A673 (cell line): ENCODE measurements at regions not wholly inside any gene's neighbourhood (a gene's known extent, or its start where the extent isn't known, plus 50 kb on each side); places are given as distances from the start of the nearest gene placed in this dataset.

Experiments
- BruUV-seq: library from RNA; stranded (reverse); fragments of 400-500 nt; replicated peaks from 2 replicates; lab custom pipeline; 2021; lab: Mats Ljungman, UMichigan
- CTCF ChIA-PET: fragments of 300-600 bp; sonication (Branson Sonifier 250); formaldehyde crosslinking; loops from one replicate; lab custom pipeline; 2022; ENCODE audit warnings: antibody characterized with exemption; lab: Charles Lee
- POLR2A ChIA-PET: fragments of 300-600 bp; sonication (Branson Sonifier 250); formaldehyde crosslinking; loops from one replicate; lab custom pipeline; 2022; ENCODE audit warnings: antibody characterized with exemption; ENCODE audit not compliant: low non-redundant PET; lab: Charles Lee
- DNase-seq: peaks from one replicate; pipeline ENCODE4 v3.0.0-alpha.2; 2015; ENCODE audit warnings: low spot score
- H3K27ac ChIP-seq: fragments of 200-600 bp; sonication (generic); 2 replicates; pipeline ENCODE4 v1.5.1; 2016; ENCODE audit warnings: mixed run types, low read depth, mild to moderate bottlenecking, mixed read lengths, antibody characterized with exemption, low read length; ENCODE audit not compliant: poor library complexity, severe bottlenecking
- H3K27me3 ChIP-seq: fragments of 200-600 bp; sonication (generic); replicated peaks from 2 replicates; pipeline ENCODE4 v1.6.1; 2017; ENCODE audit warnings: mixed run types, low read depth, mild to moderate bottlenecking, mixed read lengths, antibody characterized with exemption, low read length; ENCODE audit not compliant: insufficient read depth, poor library complexity
- H3K36me3 ChIP-seq: fragments of 200-600 bp; sonication (generic); 2 replicates; pipeline ENCODE4 v1.6.1; 2016; ENCODE audit warnings: mixed run types, mild to moderate bottlenecking, mixed read lengths, antibody characterized with exemption, low read length; ENCODE audit not compliant: insufficient read depth, poor library complexity, severe bottlenecking
- H3K4me1 ChIP-seq: fragments of 200-600 bp; sonication (generic); 2 replicates; pipeline ENCODE4 v1.6.1; 2017; ENCODE audit warnings: mixed run types, mild to moderate bottlenecking, mixed read lengths, antibody characterized with exemption, low read length; ENCODE audit not compliant: insufficient read depth, poor library complexity, severe bottlenecking
- H3K4me3 ChIP-seq: fragments of 200-600 bp; sonication (generic); 2 replicates; pipeline ENCODE4 v1.5.1; 2016; ENCODE audit warnings: low read depth, mixed run types, mild to moderate bottlenecking, mixed read lengths, low read length; ENCODE audit not compliant: poor library complexity, severe bottlenecking
- H3K9me3 ChIP-seq: fragments of 200-600 bp; sonication (generic); 2 replicates; pipeline ENCODE4 v1.6.1; 2016; ENCODE audit warnings: mixed run types, low read depth, mild to moderate bottlenecking, mixed read lengths, antibody characterized with exemption, low read length; ENCODE audit not compliant: poor library complexity, severe bottlenecking
- CTCF ChIP-seq: fragments of 300-800, 200-600 bp; sonication (generic); conservative IDR thresholded peaks from 2 replicates; pipeline ENCODE4 v1.5.1; 2017; ENCODE audit warnings: low read depth, mild to moderate bottlenecking, antibody characterized with exemption, low read length, moderate library complexity, mixed read lengths
- EZH2 ChIP-seq: fragments of 200-600 bp; sonication (generic); IDR thresholded peaks from 2 replicates; pipeline ENCODE4 v1.6.1; 2017; ENCODE audit warnings: borderline replicate concordance, low read depth, mild to moderate bottlenecking, mixed read lengths, antibody characterized with exemption, low read length; ENCODE audit not compliant: poor library complexity, severe bottlenecking
- intact Hi-C: fragments of 100-400 bp; cut with micrococcal nuclease; formaldehyde crosslinking; loops from one replicate; pipeline ENCODE4 v1.10.0; 2022; ENCODE audit not compliant: unreplicated experiment

- BruUV-seq, result no TSS peak
- Histone ChIP-seq H3K27me3 (no peaks in the 10 kb centered on the region), H3K27ac (no peak overlapping the region), H3K9me3 (no peaks in the 10 kb centered on the region), H3K36me3 (no peaks in the 10 kb centered on the region), H3K4me3 (no peak overlapping the region), H3K4me1 (no peaks in the 10 kb centered on the region)
- ChIA-PET CTCF (no interaction called here), POLR2A (no interaction called here)
- no peak for DNase-seq
- no peak for TF ChIP-seq EZH2
- intact Hi-C loops, result no loop called here
Observed at GRCh38 chr15:81612631-81613030, 238.6 kb upstream of the TMC3 start.

GRCh38 chr15:81611679-81612078, 237.7 kb upstream of the TMC3 start:
- H3K36me3 ChIP-seq, result no peaks in the 10 kb centered on the region
- ChIA-PET CTCF (no interaction called here), POLR2A (no interaction called here)
- H3K4me3 ChIP-seq, result no peak overlapping the region
- no peak overlapping the region for H3K27ac ChIP-seq
- no peak for TF ChIP-seq EZH2
- no peaks in the 10 kb centered on the region for H3K4me1 ChIP-seq
- no peaks in the 10 kb centered on the region for H3K27me3 ChIP-seq
- intact Hi-C loops, result no loop called here
- no TSS peak for BruUV-seq
- no peak for DNase-seq
- no peaks in the 10 kb centered on the region for H3K9me3 ChIP-seq

- Histone ChIP-seq H3K9me3 (no peaks in the 10 kb centered on the region), H3K36me3 (no peaks in the 10 kb centered on the region), H3K4me1 (no peaks in the 10 kb centered on the region), H3K4me3 (no peak overlapping the region), H3K27me3 (no peaks in the 10 kb centered on the region), H3K27ac (no peak overlapping the region)
- ChIA-PET CTCF (no interaction called here), POLR2A (no interaction called here)
- no peak for DNase-seq
- intact Hi-C loops, result no loop called here
- BruUV-seq, result no TSS peak
- no peak for TF ChIP-seq CTCF
- TF ChIP-seq EZH2, result no peak
Observed at GRCh38 chr15:81608309-81608829, 234.4 kb upstream of the TMC3 start.

- no peaks in the 10 kb centered on the region for H3K4me1 ChIP-seq
- peaks cover 23% of the 10 kb centered on the region for H3K9me3 ChIP-seq
- no peak overlapping the region for H3K4me3 ChIP-seq
- H3K27me3 ChIP-seq, result no peaks in the 10 kb centered on the region
- ChIA-PET CTCF (no interaction called here), POLR2A (no interaction called here)
- DNase-seq, result no peak
- intact Hi-C loops, result no loop called here
- TF ChIP-seq EZH2 (no peak), CTCF (no peak)
- no TSS peak for BruUV-seq
- H3K36me3 ChIP-seq, result no peaks in the 10 kb centered on the region
- H3K27ac ChIP-seq, result no peak overlapping the region
Observed at GRCh38 chr15:81604713-81605112, 230.7 kb upstream of the TMC3 start.
